Astrocyte of the spinal cord (primary cell): ENCODE measurements at regions not wholly inside any gene's neighbourhood (a gene's known extent, or its start where the extent isn't known, plus 50 kb on each side); places are given as distances from the start of the nearest gene placed in this dataset.

ENCODE experiments used
- DNase-seq: peaks from one replicate; pipeline ENCODE4 v3.0.0; 2011; ENCODE audit warnings: low read depth, low spot score
- H3K4me3 ChIP-seq: 2 replicates; pipeline ENCODE4 v1.5.1; 2011; ENCODE audit warnings: low read depth, mild to moderate bottlenecking, low read length, moderate library complexity
- CTCF ChIP-seq: IDR thresholded peaks from 2 replicates; pipeline ENCODE4 v1.5.1; 2012; ENCODE audit warnings: low read depth, mild to moderate bottlenecking, low read length, inconsistent platforms
- in situ Hi-C: cut with HindIII; loops from 2 replicates; pipeline ENCODE4 v1.10.0; 2017; ENCODE audit warnings: low sequenced_read_pairs

- TF ChIP-seq CTCF, result no peak
- in situ Hi-C loops, result no loop called here
- no peak for DNase-seq
- no peak overlapping the region for H3K4me3 ChIP-seq
Measured at GRCh38 chr7:109782806-109783205, 1213.1 kb downstream of the DNAJB9 start.

GRCh38 chr7:109806548-109806947, 1236.9 kb downstream of the DNAJB9 start:
- DNase-seq, result no peak
- in situ Hi-C loops, result no loop called here
- no peak for TF ChIP-seq CTCF
- no peak overlapping the region for H3K4me3 ChIP-seq

DNA sequence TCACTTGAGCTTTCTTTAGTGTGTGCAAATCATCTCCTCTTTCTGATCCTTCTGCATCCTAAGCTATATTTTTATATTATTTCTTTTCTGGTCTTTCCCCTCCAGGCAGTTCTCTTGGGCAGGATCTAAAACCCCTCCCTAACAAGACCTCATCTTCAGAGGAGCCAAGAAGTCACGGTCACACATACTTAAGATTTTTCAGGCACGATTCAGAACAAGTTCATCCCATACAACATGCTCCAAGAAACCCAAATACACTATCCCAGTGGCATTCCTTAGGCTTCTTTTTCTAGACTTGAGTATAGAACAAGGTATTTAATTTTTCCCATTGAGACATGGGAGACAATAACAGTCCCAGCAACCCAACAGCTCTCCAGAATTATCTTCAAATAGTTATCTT, 1251.5 kb downstream of the DNAJB9 start:
- no peak for TF ChIP-seq CTCF
- H3K4me3 ChIP-seq, result no peak overlapping the region
- no peak for DNase-seq
- in situ Hi-C loops, result no loop called here

GRCh38 chr7:109834851-109835250, 1256.1 kb upstream of the LRRN3 start:
- no peak for DNase-seq
- no peak overlapping the region for H3K4me3 ChIP-seq
- in situ Hi-C loops, result no loop called here
- TF ChIP-seq CTCF, result no peak

GRCh38 chr7:109835577-109835976, 1255.3 kb upstream of the LRRN3 start:
- no peak for TF ChIP-seq CTCF
- no peak overlapping the region for H3K4me3 ChIP-seq
- DNase-seq, result no peak
- in situ Hi-C loops, result no loop called here

DNA sequence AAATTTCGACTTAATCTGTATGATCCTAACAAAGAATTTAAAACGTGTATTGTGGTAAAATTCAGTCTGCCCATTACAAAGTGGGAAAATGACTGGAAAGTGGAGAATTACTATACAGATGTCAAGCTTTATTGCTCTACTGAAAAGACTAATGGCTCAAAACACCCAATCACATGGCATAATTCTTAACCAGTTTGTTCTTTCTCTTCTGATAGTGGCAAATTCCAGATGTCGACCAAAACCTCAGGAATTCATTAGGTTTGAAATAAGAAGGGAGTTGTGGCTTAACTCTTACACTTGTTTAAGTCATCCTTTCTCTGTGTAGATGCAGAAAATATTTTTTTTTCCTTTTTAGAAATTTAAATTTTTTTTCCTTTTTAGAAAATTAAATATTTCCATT, 1254.9 kb upstream of the LRRN3 start:
- H3K4me3 ChIP-seq, result no peak overlapping the region
- DNase-seq, result peak; percentile 4
- in situ Hi-C loops, result no loop called here
- no peak for TF ChIP-seq CTCF

- no peak for DNase-seq
- no peak overlapping the region for H3K4me3 ChIP-seq
- in situ Hi-C loops, result no loop called here
- no peak for TF ChIP-seq CTCF
Measured at GRCh38 chr7:109842386-109842785, 1248.5 kb upstream of the LRRN3 start.
